ENCODE measurements at regions not wholly inside any gene's neighbourhood (a gene's known extent, or its start where the extent isn't known, plus 50 kb on each side); places are given as distances from the start of the nearest gene placed in this dataset.
A peak's percentile ranks its signal among the peaks of the same experiment; 100 is the strongest.

- H3K27me3 ChIP-seq (replicated peaks; ENCODE audit: insufficient read depth, low read depth, low read length, poor library complexity): no peaks in the 10 kb centered on the region
- CTCF ChIA-PET: no interaction called here
- no peaks in the 10 kb centered on the region for H3K36me3 ChIP-seq (ENCODE audit: insufficient read depth, low read length, poor library complexity, severe bottlenecking)
- no peak overlapping the region for H3K27ac ChIP-seq (ENCODE audit: low read depth, low read length, poor library complexity, severe bottlenecking)
- no peak for DNase-seq (ENCODE audit: low spot score)
- TF ChIP-seq, protein P1, sequence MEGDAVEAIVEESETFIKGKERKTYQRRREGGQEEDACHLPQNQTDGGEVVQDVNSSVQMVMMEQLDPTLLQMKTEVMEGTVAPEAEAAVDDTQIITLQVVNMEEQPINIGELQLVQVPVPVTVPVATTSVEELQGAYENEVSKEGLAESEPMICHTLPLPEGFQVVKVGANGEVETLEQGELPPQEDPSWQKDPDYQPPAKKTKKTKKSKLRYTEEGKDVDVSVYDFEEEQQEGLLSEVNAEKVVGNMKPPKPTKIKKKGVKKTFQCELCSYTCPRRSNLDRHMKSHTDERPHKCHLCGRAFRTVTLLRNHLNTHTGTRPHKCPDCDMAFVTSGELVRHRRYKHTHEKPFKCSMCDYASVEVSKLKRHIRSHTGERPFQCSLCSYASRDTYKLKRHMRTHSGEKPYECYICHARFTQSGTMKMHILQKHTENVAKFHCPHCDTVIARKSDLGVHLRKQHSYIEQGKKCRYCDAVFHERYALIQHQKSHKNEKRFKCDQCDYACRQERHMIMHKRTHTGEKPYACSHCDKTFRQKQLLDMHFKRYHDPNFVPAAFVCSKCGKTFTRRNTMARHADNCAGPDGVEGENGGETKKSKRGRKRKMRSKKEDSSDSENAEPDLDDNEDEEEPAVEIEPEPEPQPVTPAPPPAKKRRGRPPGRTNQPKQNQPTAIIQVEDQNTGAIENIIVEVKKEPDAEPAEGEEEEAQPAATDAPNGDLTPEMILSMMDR (conservative IDR thresholded peaks at IDR 0.05; ENCODE audit: low read depth, low read length): no peak
- no peak for TF ChIP-seq EZH2 (IDR thresholded peaks at IDR 0.05; ENCODE audit: borderline replicate concordance, low read depth, low read length, poor library complexity, severe bottlenecking)
- intact Hi-C loops (cut with micrococcal nuclease; ENCODE audit: unreplicated experiment): no loop called here
- H3K4me3 ChIP-seq (ENCODE audit: low read depth, low read length, poor library complexity, severe bottlenecking): no peak overlapping the region
- no TSS peak for BruUV-seq (replicated peaks)
- H3K9me3 ChIP-seq (ENCODE audit: low read depth, low read length, poor library complexity, severe bottlenecking): no peaks in the 10 kb centered on the region
- POLR2A ChIA-PET (ENCODE audit: low non-redundant PET): no interaction called here
- H3K4me1 ChIP-seq (ENCODE audit: insufficient read depth, low read length, poor library complexity, severe bottlenecking): no peaks in the 10 kb centered on the region
Observed at GRCh38 chr6:149132336-149132735, 185.2 kb upstream of the TAB2 start.

DNA sequence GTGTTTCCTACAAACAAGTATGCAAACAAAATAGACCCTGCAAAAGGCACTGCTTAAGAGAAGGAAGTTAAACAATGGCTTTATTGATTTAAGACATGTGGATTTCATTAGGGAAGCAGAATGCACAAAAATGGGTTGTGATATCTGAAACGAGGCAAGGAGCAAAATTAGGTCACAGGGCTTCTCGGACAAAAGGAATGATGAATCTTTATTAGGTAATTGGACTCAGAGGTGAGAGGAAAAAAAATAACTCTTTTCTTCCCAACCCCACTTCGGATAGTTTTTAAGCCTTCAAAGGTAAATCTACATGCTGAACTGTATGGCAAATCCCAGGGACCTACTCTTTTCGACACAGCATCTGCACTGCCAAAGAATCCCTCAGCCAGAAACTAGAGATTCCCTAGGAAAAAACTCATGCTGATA is 183.0 kb upstream of the TAB2 start:
- no TSS peak for BruUV-seq (replicated peaks)
- POLR2A ChIA-PET (ENCODE audit: low non-redundant PET): no interaction called here
- H3K36me3 ChIP-seq (ENCODE audit: insufficient read depth, low read length, poor library complexity, severe bottlenecking): no peaks in the 10 kb centered on the region
- H3K4me1 ChIP-seq (ENCODE audit: insufficient read depth, low read length, poor library complexity, severe bottlenecking): no peaks in the 10 kb centered on the region
- no peak overlapping the region for H3K27ac ChIP-seq (ENCODE audit: low read depth, low read length, poor library complexity, severe bottlenecking)
- intact Hi-C loops (cut with micrococcal nuclease; ENCODE audit: unreplicated experiment): no loop called here
- H3K9me3 ChIP-seq (ENCODE audit: low read depth, low read length, poor library complexity, severe bottlenecking): no peaks in the 10 kb centered on the region
- no peaks in the 10 kb centered on the region for H3K27me3 ChIP-seq (replicated peaks; ENCODE audit: insufficient read depth, low read depth, low read length, poor library complexity)
- DNase-seq (ENCODE audit: low spot score): peak; percentile 7
- no peak overlapping the region for H3K4me3 ChIP-seq (ENCODE audit: low read depth, low read length, poor library complexity, severe bottlenecking)
- no peak for TF ChIP-seq EZH2 (IDR thresholded peaks at IDR 0.05; ENCODE audit: borderline replicate concordance, low read depth, low read length, poor library complexity, severe bottlenecking)
- TF ChIP-seq, protein P1 (conservative IDR thresholded peaks at IDR 0.05; ENCODE audit: low read depth, low read length): no peak
- CTCF ChIA-PET: no interaction called here

GRCh38 chr6:149135809-149136208 is 181.7 kb upstream of the TAB2 start:
- no peaks in the 10 kb centered on the region for H3K9me3 ChIP-seq (ENCODE audit: low read depth, low read length, poor library complexity, severe bottlenecking)
- H3K4me3 ChIP-seq (ENCODE audit: low read depth, low read length, poor library complexity, severe bottlenecking): no peak overlapping the region
- intact Hi-C loops (cut with micrococcal nuclease; ENCODE audit: unreplicated experiment): no loop called here
- no peaks in the 10 kb centered on the region for H3K4me1 ChIP-seq (ENCODE audit: insufficient read depth, low read length, poor library complexity, severe bottlenecking)
- H3K27me3 ChIP-seq (replicated peaks; ENCODE audit: insufficient read depth, low read depth, low read length, poor library complexity): no peaks in the 10 kb centered on the region
- no peaks in the 10 kb centered on the region for H3K36me3 ChIP-seq (ENCODE audit: insufficient read depth, low read length, poor library complexity, severe bottlenecking)
- no TSS peak for BruUV-seq (replicated peaks)
- ChIA-PET POLR2A (ENCODE audit: low non-redundant PET) (no interaction called here), CTCF (no interaction called here)
- TF ChIP-seq EZH2 (IDR thresholded peaks at IDR 0.05; ENCODE audit: borderline replicate concordance, low read depth, low read length, poor library complexity, severe bottlenecking): no peak
- TF ChIP-seq, protein P1 (conservative IDR thresholded peaks at IDR 0.05; ENCODE audit: low read depth, low read length): no peak
- H3K27ac ChIP-seq (ENCODE audit: low read depth, low read length, poor library complexity, severe bottlenecking): no peak overlapping the region
- no peak for DNase-seq (ENCODE audit: low spot score)
